SK-N-SH treated with all-trans-retinoic acid at 6 μM for 48 hours (cell line): ENCODE measurements at regions not wholly inside any gene's neighbourhood (a gene's known extent, or its start where the extent isn't known, plus 50 kb on each side); places are given as distances from the start of the nearest gene placed in this dataset.

Experiments
- ARNTL ChIP-seq: fragments of 450-650 bp; formaldehyde crosslinking; IDR thresholded peaks from 2 replicates; pipeline ENCODE4 v1.5.0; 2020; ENCODE audit warnings: low read depth, mild to moderate bottlenecking, moderate library complexity, borderline replicate concordance
- CSDC2 ChIP-seq: fragments of 250-450 bp; sonication (Bioruptor Pico); IDR thresholded peaks from 2 replicates; pipeline ENCODE4 v1.5.0; 2020; ENCODE audit warnings: mild to moderate bottlenecking, moderate library complexity
- GLIS3 ChIP-seq: fragments of 250-450 bp; sonication (Bioruptor Pico); IDR thresholded peaks from 2 replicates; pipeline ENCODE4 v1.5.0; 2020; ENCODE audit warnings: mild to moderate bottlenecking, moderate library complexity
- PATZ1 ChIP-seq: fragments of 250-450 bp; sonication (Bioruptor Pico); IDR thresholded peaks from 2 replicates; pipeline ENCODE4 v1.8.0; 2020; ENCODE audit warnings: mild to moderate bottlenecking, moderate library complexity, borderline replicate concordance
- ZFP3 ChIP-seq: fragments of 250-450 bp; sonication (Bioruptor Pico); IDR thresholded peaks from 2 replicates; pipeline ENCODE4 v1.5.0; 2020; ENCODE audit warnings: mild to moderate bottlenecking, moderate library complexity
- ZFP30 ChIP-seq: fragments of 450-650 bp; formaldehyde crosslinking; IDR thresholded peaks from 2 replicates; pipeline ENCODE4 v1.5.0; 2022; ENCODE audit warnings: mild to moderate bottlenecking, moderate library complexity

- TF ChIP-seq GLIS3 (CRISPR knock-in tag) (no peak), PATZ1 (CRISPR knock-in tag) (no peak), ZFP3 (no peak), ARNTL (CRISPR knock-in tag) (no peak), ZFP30 (CRISPR knock-in tag) (no peak), CSDC2 (no peak)
These were observed 131.8 kb upstream of the TMLHE start for GRCh38 chrX:155744534-155744933.
